GM23338 (cell line): ENCODE measurements at regions not wholly inside any gene's neighbourhood (a gene's known extent, or its start where the extent isn't known, plus 50 kb on each side); places are given as distances from the start of the nearest gene placed in this dataset.

Source experiments
- ATAC-seq: fragments of 200-7000 bp; cut with Tn5 transposase; 3 replicates; pipeline ENCODE4 v1.9.1; 2020
- DNase-seq: peaks from one replicate; pipeline ENCODE4 v3.0.0-alpha.2; 2015; ENCODE audit warnings: low spot score
- H2AFZ ChIP-seq: fragments of 200-600 bp; sonication (generic); 2 replicates; pipeline ENCODE4 v1.8.0; 2016; ENCODE audit warnings: antibody characterized with exemption, mild to moderate bottlenecking, moderate library complexity
- H3F3A ChIP-seq: fragments of 200-600 bp; sonication (generic); replicated peaks from 2 replicates; pipeline ENCODE4 v1.8.0; 2017; ENCODE audit warnings: antibody characterized with exemption, mixed run types, low read depth
- H3K27ac ChIP-seq: fragments of 200-600 bp; sonication (generic); 2 replicates; pipeline ENCODE4 v1.6.1; 2016; ENCODE audit warnings: low read depth
- H3K27me3 ChIP-seq: fragments of 200-600 bp; sonication (generic); 2 replicates; pipeline ENCODE4 v1.8.0; 2016; ENCODE audit warnings: mild to moderate bottlenecking, mixed run types, moderate library complexity; ENCODE audit not compliant: insufficient read depth
- H3K36me3 ChIP-seq: fragments of 200-600 bp; sonication (generic); 2 replicates; pipeline ENCODE4 v1.8.0; 2016; ENCODE audit warnings: mild to moderate bottlenecking; ENCODE audit not compliant: insufficient read depth
- H3K4me1 ChIP-seq: fragments of 200-600 bp; sonication (generic); 2 replicates; pipeline ENCODE4 v1.8.0; 2016; ENCODE audit warnings: mild to moderate bottlenecking, moderate library complexity; ENCODE audit not compliant: insufficient read depth
- H3K4me2 ChIP-seq: fragments of 200-600 bp; sonication (generic); 2 replicates; pipeline ENCODE4 v1.7.1; 2017; ENCODE audit warnings: mixed run types
- H3K4me3 ChIP-seq: fragments of 200-600 bp; sonication (generic); 2 replicates; pipeline ENCODE4 v1.6.1; 2016; ENCODE audit warnings: mixed run types
- H3K79me2 ChIP-seq: fragments of 200-600 bp; sonication (generic); replicated peaks from 2 replicates; pipeline ENCODE4 v1.8.0; 2017; ENCODE audit warnings: mild to moderate bottlenecking; ENCODE audit not compliant: insufficient read depth
- H3K9me2 ChIP-seq: fragments of 200-600 bp; sonication (generic); 2 replicates; pipeline ENCODE4 v1.8.0; 2017; ENCODE audit not compliant: insufficient read depth
- H4K20me1 ChIP-seq: fragments of 200-600 bp; sonication (generic); replicated peaks from 2 replicates; pipeline ENCODE4 v1.8.0; 2017; ENCODE audit warnings: mild to moderate bottlenecking; ENCODE audit not compliant: insufficient read depth
- H3K27ac Mint-ChIP-seq: 2 replicates; pipeline ENCODE4 v1.8.0; 2020; ENCODE audit warnings: inconsistent platforms, mild to moderate bottlenecking, moderate library complexity, mixed read lengths
- H3K27me3 Mint-ChIP-seq: 3 replicates; pipeline ENCODE4 v1.8.0; 2022; ENCODE audit warnings: low read depth, mild to moderate bottlenecking, moderate library complexity, mixed read lengths, inconsistent platforms; ENCODE audit not compliant: insufficient read depth, poor library complexity
- H3K36me3 Mint-ChIP-seq: 3 replicates; pipeline ENCODE4 v1.8.0; 2021; ENCODE audit warnings: low read depth, mild to moderate bottlenecking, inconsistent platforms, moderate library complexity, mixed read lengths
- H3K4me1 Mint-ChIP-seq: 3 replicates; pipeline ENCODE4 v1.8.0; 2020; ENCODE audit warnings: mild to moderate bottlenecking, inconsistent platforms, mixed read lengths
- H3K4me3 Mint-ChIP-seq: 3 replicates; pipeline ENCODE4 v1.8.0; 2021; ENCODE audit warnings: moderate library complexity, mild to moderate bottlenecking, inconsistent platforms, mixed read lengths
- H3K9me3 Mint-ChIP-seq: 3 replicates; pipeline ENCODE4 v1.8.0; 2020; ENCODE audit warnings: moderate library complexity, mild to moderate bottlenecking, inconsistent platforms, mixed read lengths
- CREB1 ChIP-seq: fragments of 250-450 bp; sonication (Bioruptor Pico); IDR thresholded peaks from 2 replicates; pipeline ENCODE4 v1.5.0; 2020; ENCODE audit warnings: low read depth, mild to moderate bottlenecking, moderate library complexity
- ETS1 ChIP-seq: IDR thresholded peaks from 2 replicates; pipeline ENCODE4 v1.6.1; 2016; ENCODE audit warnings: antibody characterized with exemption
- EZH2 ChIP-seq: fragments of 200-600 bp; sonication (generic); IDR thresholded peaks from one replicate; pipeline ENCODE4 v1.8.0; 2017; ENCODE audit warnings: antibody characterized with exemption, mild to moderate bottlenecking, low read depth; ENCODE audit not compliant: unreplicated experiment
- JUNB ChIP-seq: IDR thresholded peaks from one replicate; pipeline ENCODE4 v1.6.1; 2016; ENCODE audit warnings: antibody characterized with exemption; ENCODE audit not compliant: unreplicated experiment
- NANOG ChIP-seq: IDR thresholded peaks from 2 replicates; pipeline ENCODE4 v1.6.1; 2016; ENCODE audit warnings: antibody characterized with exemption, borderline replicate concordance
- POLR2AphosphoS5 ChIP-seq: IDR thresholded peaks from 2 replicates; pipeline ENCODE4 v1.6.1; 2016; ENCODE audit warnings: antibody characterized with exemption, low read depth
- REST ChIP-seq: IDR thresholded peaks from one replicate; pipeline ENCODE4 v1.6.1; 2018; ENCODE audit warnings: antibody characterized with exemption; ENCODE audit not compliant: unreplicated experiment
- STAT1 ChIP-seq: IDR thresholded peaks from one replicate; pipeline ENCODE4 v1.6.1; 2016; ENCODE audit warnings: antibody characterized with exemption; ENCODE audit not compliant: unreplicated experiment
- ZNF114 ChIP-seq: fragments of 250-450 bp; sonication (Bioruptor Pico); IDR thresholded peaks from 2 replicates; pipeline ENCODE4 v1.5.0; 2020; ENCODE audit warnings: mild to moderate bottlenecking, moderate library complexity
- ZNF331 ChIP-seq: fragments of 250-450 bp; sonication (Bioruptor Pico); IDR thresholded peaks from 2 replicates; pipeline ENCODE4 v1.5.0; 2020; ENCODE audit warnings: low read depth, mild to moderate bottlenecking, moderate library complexity
- ZNF462 ChIP-seq: fragments of 250-450 bp; sonication (Bioruptor Pico); IDR thresholded peaks from 2 replicates; pipeline ENCODE4 v1.5.0; 2020; ENCODE audit warnings: mild to moderate bottlenecking, moderate library complexity

GRCh38 chr2:195532628-195533271 is 124.3 kb upstream of the SLC39A10 start (continued):
- TF ChIP-seq EZH2 = no peak
- TF ChIP-seq CREB1 (CRISPR knock-in tag) = no peak
- TF ChIP-seq ZNF331 = no peak
- no peak for TF ChIP-seq STAT1
- TF ChIP-seq REST = no peak
- TF ChIP-seq ZNF114 (CRISPR knock-in tag) = no peak
- no peak for TF ChIP-seq JUNB

GRCh38 chr2:195532255-195532627 is 124.8 kb upstream of the SLC39A10 start:
- Mint-ChIP-seq H3K27me3 (peaks cover 2% of the 10 kb centered on the region), H3K4me3 (no peak overlapping the region), H3K9me3 (no peaks in the 10 kb centered on the region; the same call in 2 of the 3 replicates), H3K36me3 (no peaks in the 10 kb centered on the region), H3K27ac (no peak overlapping the region), H3K4me1 (peaks cover 8% of the 10 kb centered on the region; the same call in 2 of the 3 replicates)
- DNase-seq = no peak
- no peaks in the 10 kb centered on the region; the same call in 1 of the 2 replicates for H3K4me1 ChIP-seq
- no peak overlapping the region for H3K4me2 ChIP-seq
- H2AFZ ChIP-seq = peak overlapping the region; percentile 38
- no peak for ATAC-seq
- H3K79me2 ChIP-seq = no peaks in the 10 kb centered on the region
- no peaks in the 10 kb centered on the region for H3K36me3 ChIP-seq
- H3K4me3 ChIP-seq = no peak overlapping the region
- H3K9me2 ChIP-seq = 0 out of 2 replicates have a peak, but pooled peaks cover 3% of the 10 kb centered on the region
- H3K27ac ChIP-seq = no peak overlapping the region
- H3F3A ChIP-seq = no peaks in the 10 kb centered on the region
- no peaks in the 10 kb centered on the region for H3K27me3 ChIP-seq
- no peaks in the 10 kb centered on the region for H4K20me1 ChIP-seq
- TF ChIP-seq REST (no peak), NANOG (no peak), ZNF462 (no peak), POLR2AphosphoS5 (no peak), ETS1 (no peak), EZH2 (no peak)
